HG02571 (cell line): ENCODE measurements at regions not wholly inside any gene's neighbourhood (a gene's known extent, or its start where the extent isn't known, plus 50 kb on each side); places are given as distances from the start of the nearest gene placed in this dataset.
"Not testable (repeated sequence)": the region's sequence is repeated elsewhere in the genome, so short reads cannot be mapped to it uniquely, and the experiment has no call there.

ENCODE experiments used
- ATAC-seq: cut with Tn5 transposase; IDR thresholded peaks from one replicate; pipeline ENCODE4 v1.9.1; 2021; ENCODE audit warnings: mild to moderate bottlenecking, moderate library complexity; ENCODE audit not compliant: unreplicated experiment

DNA sequence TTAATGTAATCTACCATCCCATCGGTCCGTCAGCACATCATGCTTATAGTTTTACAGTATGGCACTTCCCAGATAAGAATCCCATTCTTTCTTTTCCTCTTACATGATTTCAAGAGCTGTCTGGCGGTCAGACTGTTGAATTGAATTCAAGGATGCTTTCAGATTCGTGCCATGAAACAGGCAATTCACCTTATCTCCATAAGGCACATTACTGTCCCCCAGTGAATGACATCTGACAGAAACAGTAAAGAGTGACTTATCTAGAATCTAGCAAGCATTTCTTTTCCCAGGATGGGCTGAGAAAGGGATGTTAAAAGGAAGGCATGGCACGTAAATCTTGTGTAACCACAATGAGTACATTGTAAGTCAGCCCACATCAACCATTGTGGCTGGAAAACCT, 61.1 kb upstream of the SEM1 start:
- no peak for ATAC-seq

- ATAC-seq = no peak
These were observed 62.6 kb upstream of the SEM1 start for GRCh38 chr7:96772139-96772694.

- no peak for ATAC-seq
These were observed 63.8 kb upstream of the SEM1 start for GRCh38 chr7:96773483-96773882.

DNA sequence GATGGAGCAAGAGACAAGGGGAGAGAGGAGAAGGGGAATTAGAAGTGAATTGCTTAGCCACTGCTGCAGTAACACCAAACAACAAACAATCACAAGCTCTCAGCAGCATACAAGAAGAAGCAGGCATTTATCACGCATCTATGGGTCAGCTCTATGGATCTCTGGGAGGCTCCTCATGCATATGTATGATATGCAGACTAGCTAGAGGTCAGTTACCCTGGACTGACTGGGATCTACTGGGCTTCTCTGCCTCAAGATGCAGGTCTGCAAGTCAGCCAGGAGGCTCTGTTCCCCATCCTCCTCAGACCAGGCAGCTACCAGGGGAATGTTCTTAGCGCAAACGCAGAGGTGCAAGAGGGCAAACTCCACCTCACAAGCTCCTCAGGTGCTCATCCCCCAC, 64.7 kb upstream of the SEM1 start:
- ATAC-seq = no peak

DNA sequence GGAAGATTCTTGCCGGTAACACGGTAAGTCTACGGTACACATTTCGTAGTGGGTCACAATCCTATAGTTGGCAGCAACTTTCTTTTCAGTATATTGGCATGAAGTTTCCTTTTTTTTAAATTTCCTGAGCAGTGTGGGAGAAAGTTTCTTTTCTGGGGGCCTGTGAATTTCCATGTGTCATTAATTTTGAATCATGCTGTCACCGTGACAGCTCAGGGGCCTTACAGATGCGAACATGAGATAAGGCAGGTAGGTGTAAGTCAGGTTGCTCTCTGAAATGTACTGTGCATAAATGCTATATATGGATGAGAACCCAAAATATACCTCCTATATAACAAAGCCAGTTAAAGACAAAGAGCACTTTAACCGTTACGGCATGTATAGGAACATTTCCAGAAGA, 65.4 kb upstream of the SEM1 start:
- no peak for ATAC-seq

GRCh38 chr7:96778263-96778662, 68.6 kb upstream of the SEM1 start:
- ATAC-seq = no peak

DNA sequence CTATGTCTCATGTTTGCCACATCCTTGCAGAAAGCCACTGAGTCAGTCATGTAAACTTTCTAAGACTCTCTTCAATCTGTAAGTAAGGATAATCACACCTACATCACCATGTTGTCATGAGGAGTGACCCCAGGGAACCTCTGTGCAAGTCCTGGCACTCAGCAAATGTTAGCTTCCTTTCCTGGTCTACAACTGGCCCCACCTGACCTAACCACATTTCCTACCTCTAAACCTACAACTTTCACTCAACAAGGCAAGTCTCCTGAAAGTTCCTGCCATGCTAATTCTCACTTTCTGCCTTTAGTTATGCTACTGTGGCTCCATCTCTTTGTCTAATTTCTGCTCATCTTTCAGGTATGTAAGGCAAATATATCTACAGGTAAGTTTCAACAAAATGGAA, 72.3 kb upstream of the SEM1 start:
- no peak for ATAC-seq

DNA sequence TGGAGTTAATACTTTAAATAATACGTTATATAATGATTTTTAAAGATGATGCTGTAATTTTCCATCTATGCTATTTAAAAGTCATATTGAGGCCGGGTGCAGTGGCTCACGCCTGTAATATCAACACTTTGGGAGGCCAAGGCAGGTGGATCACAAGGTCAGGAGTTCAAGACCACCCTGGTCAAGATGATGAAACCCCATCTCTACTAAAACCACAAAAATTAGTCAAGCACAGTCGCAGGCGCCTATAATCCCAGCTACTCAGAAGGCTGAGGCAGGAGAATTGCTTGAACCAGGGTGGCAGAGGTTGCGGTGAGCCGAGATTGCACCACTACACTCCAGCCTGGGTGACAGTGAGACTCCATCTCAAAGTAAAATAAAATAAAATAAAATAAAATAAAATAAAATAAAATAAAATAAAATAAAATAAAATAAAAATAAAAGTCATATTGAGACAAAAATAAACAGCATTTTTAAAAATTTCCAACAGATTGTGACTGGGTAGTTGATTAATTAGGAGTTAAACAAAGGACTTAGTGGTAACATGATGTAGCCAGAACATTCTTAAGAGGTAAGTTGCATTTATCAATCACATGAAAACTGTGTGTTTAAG, 73.1 kb upstream of the SEM1 start:
- ATAC-seq = not testable (repeated sequence)

DNA sequence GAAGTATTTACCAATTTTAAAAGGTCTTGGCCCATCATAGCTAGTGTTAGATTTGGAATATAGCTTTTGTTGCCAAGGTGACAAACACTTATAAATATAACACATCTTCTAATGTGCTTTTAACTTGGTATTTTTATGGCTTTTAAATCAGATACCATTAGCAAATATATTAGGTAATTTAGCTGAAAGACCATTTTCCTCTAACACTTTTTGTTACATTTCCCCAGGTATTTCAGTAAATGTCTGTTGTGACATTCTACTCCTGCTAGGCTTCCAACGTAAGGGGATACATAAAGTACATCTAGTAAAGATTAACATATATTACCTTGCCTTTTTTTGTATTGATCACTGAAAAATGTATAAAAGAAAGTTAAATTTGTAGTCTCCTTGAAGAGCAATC, 75.0 kb upstream of the SEM1 start:
- no peak for ATAC-seq

- no peak for ATAC-seq
These were observed 76.8 kb upstream of the SEM1 start for GRCh38 chr7:96786261-96786997.

DNA sequence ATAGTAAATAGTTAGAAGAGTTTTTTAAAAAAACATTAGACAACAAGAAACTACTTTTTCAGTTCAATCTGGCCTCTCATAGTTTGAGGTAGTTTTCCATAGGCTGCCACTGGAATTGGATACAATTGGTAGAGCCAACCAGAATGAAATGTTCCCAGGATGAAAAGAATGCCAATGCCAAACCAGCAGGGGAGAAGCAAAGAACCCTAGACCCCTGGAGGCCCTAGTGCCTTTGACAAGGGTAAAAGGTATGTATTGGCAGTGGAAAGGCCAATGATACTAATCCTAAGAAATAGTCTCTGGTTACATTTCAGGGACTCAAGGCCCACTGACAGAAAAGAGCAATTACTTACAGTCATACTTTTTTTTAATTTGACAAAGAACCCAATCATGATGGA, 77.4 kb upstream of the SEM1 start:
- ATAC-seq = no peak

- no peak for ATAC-seq
These were observed 80.3 kb upstream of the SEM1 start for GRCh38 chr7:96789914-96790313.

- ATAC-seq = no peak
These were observed 82.5 kb upstream of the SEM1 start for GRCh38 chr7:96792115-96792514.

- ATAC-seq = no peak
These were observed 84.4 kb upstream of the SEM1 start for GRCh38 chr7:96794063-96794462.

GRCh38 chr7:96800122-96800521, 90.5 kb upstream of the SEM1 start:
- no peak for ATAC-seq

GRCh38 chr7:96800824-96801223, 91.2 kb upstream of the SEM1 start:
- no peak for ATAC-seq

DNA sequence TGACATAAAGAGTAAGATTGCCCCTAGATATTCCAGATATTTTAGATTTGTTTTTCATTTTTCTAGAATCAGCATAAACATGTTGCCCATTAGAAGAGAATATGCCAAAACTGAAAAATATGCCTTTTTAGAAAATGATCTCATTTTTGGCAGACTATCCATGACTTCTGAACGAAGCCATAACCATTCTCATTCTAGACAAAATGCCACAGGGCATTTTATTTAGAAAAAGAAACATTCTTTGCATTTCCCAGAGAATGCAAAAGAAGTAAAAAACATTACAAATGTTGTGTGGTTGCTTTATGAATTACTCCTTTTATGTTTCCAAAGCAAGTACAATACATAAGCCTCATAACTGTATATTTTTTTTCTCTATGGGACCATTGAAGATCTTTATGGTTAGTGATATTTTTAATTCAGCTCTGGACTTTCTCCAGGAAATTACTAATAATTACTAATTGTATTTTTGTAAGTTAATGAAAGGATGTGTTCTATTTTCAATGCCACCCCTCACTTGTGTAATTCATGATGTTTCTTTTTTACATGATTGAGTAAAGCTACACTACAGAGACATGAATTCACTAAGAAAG, 109.6 kb upstream of the SEM1 start:
- ATAC-seq = no peak

DNA sequence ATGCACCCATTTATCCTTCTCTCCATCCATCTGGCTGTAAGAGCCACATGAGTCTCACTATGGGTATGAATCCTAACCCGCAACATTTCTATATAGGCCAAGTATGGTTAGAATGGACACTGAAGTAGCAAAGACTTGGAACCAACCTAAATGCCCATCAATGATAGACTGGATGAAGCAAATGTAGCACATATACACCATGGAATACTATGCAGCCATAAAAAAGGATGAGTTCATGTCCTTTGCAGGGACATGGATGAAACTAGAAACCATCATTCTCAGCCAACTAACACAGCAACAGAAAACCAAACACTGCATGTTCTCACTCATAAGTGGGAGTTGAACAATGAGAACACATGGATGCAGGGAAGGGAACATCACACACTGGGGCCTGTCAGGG, 111.5 kb upstream of the SEM1 start:
- not testable (repeated sequence) for ATAC-seq

DNA sequence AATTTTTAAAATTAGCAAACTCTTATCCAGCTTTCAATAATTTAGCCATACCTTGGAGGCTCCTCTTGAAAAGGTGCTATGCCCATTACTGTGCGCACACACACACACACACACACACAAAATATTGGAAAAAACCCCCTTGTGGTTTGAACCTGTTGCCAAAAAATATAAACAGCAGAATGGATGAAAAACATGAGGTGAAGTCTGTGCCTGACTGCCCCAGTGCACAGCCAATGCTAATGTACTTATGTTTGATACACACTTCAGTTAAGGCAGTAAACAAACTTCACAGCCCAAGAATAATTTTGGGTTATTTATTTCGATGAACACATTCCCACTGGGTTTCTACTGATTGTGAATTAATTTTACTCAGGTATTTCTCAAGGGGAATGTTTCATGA, 113.2 kb upstream of the SEM1 start:
- ATAC-seq = no peak

DNA sequence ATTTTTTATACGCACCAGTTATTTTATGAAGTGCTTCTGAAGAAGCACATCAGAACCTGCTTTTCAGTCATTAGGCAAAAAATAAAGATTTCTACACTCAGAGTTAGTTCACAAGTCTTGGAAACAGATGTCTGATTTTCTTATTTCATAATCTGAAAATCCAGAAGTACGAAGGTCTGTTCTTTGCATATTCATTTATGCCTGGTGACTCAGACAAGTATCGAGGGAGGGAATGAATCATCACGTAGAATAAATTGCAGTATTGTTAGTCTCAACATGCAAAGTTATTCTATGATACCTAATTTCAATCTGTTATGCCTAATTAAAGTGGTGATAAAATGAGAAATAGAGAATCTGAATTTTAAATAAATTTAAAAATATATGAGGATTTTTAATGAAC, 113.6 kb upstream of the SEM1 start:
- no peak for ATAC-seq

- no peak for ATAC-seq
These were observed 115.0 kb upstream of the SEM1 start for GRCh38 chr7:96824686-96825085.

DNA sequence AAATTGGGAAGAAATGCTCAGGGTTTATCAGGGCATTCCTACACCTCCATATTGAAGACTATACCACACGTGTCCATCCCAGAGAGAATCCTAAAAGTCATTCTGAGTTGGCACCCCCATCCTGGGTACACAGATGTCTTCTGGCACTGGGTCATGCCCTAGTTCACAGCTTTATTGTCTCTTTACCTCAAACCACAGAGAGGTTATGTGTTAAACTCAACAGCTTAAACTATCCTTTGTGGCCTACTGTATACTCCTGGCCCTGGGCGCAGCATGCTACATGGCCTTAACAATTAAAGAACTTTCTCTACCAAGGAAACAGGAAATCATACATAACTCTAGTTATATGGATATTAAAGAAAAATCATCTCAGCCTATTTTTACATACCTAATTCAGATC, 115.6 kb upstream of the SEM1 start:
- ATAC-seq = no peak
